DOHH2 (cell line): ENCODE measurements at regions not wholly inside any gene's neighbourhood (a gene's known extent, or its start where the extent isn't known, plus 50 kb on each side); places are given as distances from the start of the nearest gene placed in this dataset.

ENCODE experiments used
- H3F3A ChIP-seq: fragments of 200-600 bp; sonication (generic), shearing (Covaris generic); 2 replicates; pipeline ENCODE4 v1.6.0; 2016; ENCODE audit warnings: antibody characterized with exemption, mild to moderate bottlenecking; ENCODE audit not compliant: control insufficient read depth, insufficient read depth
- H3K27ac ChIP-seq: fragments of 200-600 bp; sonication (generic); 2 replicates; pipeline ENCODE4 v1.5.1; 2014; ENCODE audit warnings: low read depth, mild to moderate bottlenecking, low read length, moderate library complexity
- H3K27me3 ChIP-seq: fragments of 200-600 bp; sonication (generic); 2 replicates; pipeline ENCODE4 v1.6.1; 2014; ENCODE audit warnings: mild to moderate bottlenecking, low read length, mixed read lengths; ENCODE audit not compliant: control insufficient read depth
- H3K36me3 ChIP-seq: fragments of 200-600 bp; sonication (generic); 2 replicates; pipeline ENCODE4 v1.6.1; 2014; ENCODE audit warnings: mild to moderate bottlenecking, low read length, moderate library complexity, mixed read lengths; ENCODE audit not compliant: control insufficient read depth
- H3K4me1 ChIP-seq: fragments of 200-600 bp; sonication (generic); 2 replicates; pipeline ENCODE4 v1.6.1; 2014; ENCODE audit warnings: mild to moderate bottlenecking, low read length, mixed read lengths; ENCODE audit not compliant: control insufficient read depth
- H3K4me2 ChIP-seq: fragments of 200-600 bp; sonication (generic); 2 replicates; pipeline ENCODE4 v1.6.0; 2014; ENCODE audit warnings: mild to moderate bottlenecking, low read length, moderate library complexity
- H3K4me3 ChIP-seq: fragments of 200-600 bp; sonication (generic); 2 replicates; pipeline ENCODE4 v1.5.1; 2014; ENCODE audit warnings: mild to moderate bottlenecking, low read length, mixed read lengths
- H3K79me2 ChIP-seq: fragments of 200-600 bp; sonication (generic); 2 replicates; pipeline ENCODE4 v1.6.1; 2014; ENCODE audit warnings: mild to moderate bottlenecking, low read length, mixed read lengths; ENCODE audit not compliant: control insufficient read depth
- H3K9me2 ChIP-seq: fragments of 200-600 bp; sonication (generic); replicated peaks from 2 replicates; pipeline ENCODE4 v1.6.1; 2014; ENCODE audit warnings: mild to moderate bottlenecking, low read length, mixed read lengths; ENCODE audit not compliant: control insufficient read depth
- H3K9me3 ChIP-seq: fragments of 200-600 bp; sonication (generic); 2 replicates; pipeline ENCODE4 v1.6.1; 2014; ENCODE audit warnings: antibody characterized with exemption, low read length, mixed read lengths; ENCODE audit not compliant: control insufficient read depth, insufficient read depth
- H4K20me1 ChIP-seq: fragments of 200-600 bp; sonication (generic); 2 replicates; pipeline ENCODE4 v1.6.0; 2014; ENCODE audit warnings: low read depth, mild to moderate bottlenecking, antibody characterized with exemption, low read length, moderate library complexity; ENCODE audit not compliant: control insufficient read depth, insufficient read depth
- EZH2phosphoT487 ChIP-seq: fragments of 200-600 bp; sonication (generic); IDR thresholded peaks from 2 replicates; pipeline ENCODE4 v1.6.1; 2017; ENCODE audit warnings: borderline replicate concordance, mild to moderate bottlenecking, antibody characterized with exemption, low read length, moderate library complexity, mixed read lengths
- TF ChIP-seq, protein P1 (sequence below): fragments of 200-600 bp; sonication (generic); IDR thresholded peaks from one replicate; pipeline ENCODE4 v1.5.1; 2014; ENCODE audit warnings: antibody characterized with exemption, mild to moderate bottlenecking, low read depth, low read length; ENCODE audit not compliant: poor library complexity, severe bottlenecking

- H3K27ac ChIP-seq = no peak overlapping the region
- H3K27me3 ChIP-seq = no peaks in the 10 kb centered on the region
- no peaks in the 10 kb centered on the region for H4K20me1 ChIP-seq
- TF ChIP-seq, protein P1, sequence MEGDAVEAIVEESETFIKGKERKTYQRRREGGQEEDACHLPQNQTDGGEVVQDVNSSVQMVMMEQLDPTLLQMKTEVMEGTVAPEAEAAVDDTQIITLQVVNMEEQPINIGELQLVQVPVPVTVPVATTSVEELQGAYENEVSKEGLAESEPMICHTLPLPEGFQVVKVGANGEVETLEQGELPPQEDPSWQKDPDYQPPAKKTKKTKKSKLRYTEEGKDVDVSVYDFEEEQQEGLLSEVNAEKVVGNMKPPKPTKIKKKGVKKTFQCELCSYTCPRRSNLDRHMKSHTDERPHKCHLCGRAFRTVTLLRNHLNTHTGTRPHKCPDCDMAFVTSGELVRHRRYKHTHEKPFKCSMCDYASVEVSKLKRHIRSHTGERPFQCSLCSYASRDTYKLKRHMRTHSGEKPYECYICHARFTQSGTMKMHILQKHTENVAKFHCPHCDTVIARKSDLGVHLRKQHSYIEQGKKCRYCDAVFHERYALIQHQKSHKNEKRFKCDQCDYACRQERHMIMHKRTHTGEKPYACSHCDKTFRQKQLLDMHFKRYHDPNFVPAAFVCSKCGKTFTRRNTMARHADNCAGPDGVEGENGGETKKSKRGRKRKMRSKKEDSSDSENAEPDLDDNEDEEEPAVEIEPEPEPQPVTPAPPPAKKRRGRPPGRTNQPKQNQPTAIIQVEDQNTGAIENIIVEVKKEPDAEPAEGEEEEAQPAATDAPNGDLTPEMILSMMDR = no peak
- no peak for TF ChIP-seq EZH2phosphoT487
- no peaks in the 10 kb centered on the region for H3F3A ChIP-seq
- no peaks in the 10 kb centered on the region for H3K4me1 ChIP-seq
- no peaks in the 10 kb centered on the region for H3K36me3 ChIP-seq
- no peaks in the 10 kb centered on the region for H3K9me2 ChIP-seq
- no peak overlapping the region for H3K4me2 ChIP-seq
- no peaks in the 10 kb centered on the region; the same call in 1 of the 2 replicates for H3K9me3 ChIP-seq
- H3K79me2 ChIP-seq = no peaks in the 10 kb centered on the region
- no peak overlapping the region for H3K4me3 ChIP-seq
Measured at GRCh38 chr10:131022369-131022768, 289.2 kb downstream of the TCERG1L start.

GRCh38 chr10:131022981-131023380 is 288.5 kb downstream of the TCERG1L start:
- no peaks in the 10 kb centered on the region for H3K27me3 ChIP-seq
- H3K4me1 ChIP-seq = no peaks in the 10 kb centered on the region
- no peaks in the 10 kb centered on the region for H3F3A ChIP-seq
- H3K36me3 ChIP-seq = no peaks in the 10 kb centered on the region
- no peak for TF ChIP-seq EZH2phosphoT487
- TF ChIP-seq, protein P1 = no peak
- H3K79me2 ChIP-seq = no peaks in the 10 kb centered on the region
- no peak overlapping the region for H3K4me3 ChIP-seq
- H3K9me2 ChIP-seq = no peaks in the 10 kb centered on the region
- H3K4me2 ChIP-seq = no peak overlapping the region
- H3K9me3 ChIP-seq = no peaks in the 10 kb centered on the region; the same call in 1 of the 2 replicates
- H4K20me1 ChIP-seq = no peaks in the 10 kb centered on the region
- no peak overlapping the region for H3K27ac ChIP-seq

GRCh38 chr10:131024259-131025131 is 287.0 kb downstream of the TCERG1L start:
- no peaks in the 10 kb centered on the region for H3K27me3 ChIP-seq
- no peak overlapping the region for H3K27ac ChIP-seq
- H3K4me2 ChIP-seq = no peak overlapping the region
- H3K4me3 ChIP-seq = no peak overlapping the region
- TF ChIP-seq EZH2phosphoT487 = no peak
- TF ChIP-seq, protein P1 = no peak
- H3F3A ChIP-seq = no peaks in the 10 kb centered on the region
- no peaks in the 10 kb centered on the region for H3K9me2 ChIP-seq
- no peaks in the 10 kb centered on the region for H3K79me2 ChIP-seq
- no peaks in the 10 kb centered on the region for H4K20me1 ChIP-seq
- no peaks in the 10 kb centered on the region for H3K4me1 ChIP-seq
- H3K36me3 ChIP-seq = no peaks in the 10 kb centered on the region
- H3K9me3 ChIP-seq = no peaks in the 10 kb centered on the region; the same call in 1 of the 2 replicates
